ENCODE measurements at regions not wholly inside any gene's neighbourhood (a gene's known extent, or its start where the extent isn't known, plus 50 kb on each side); places are given as distances from the start of the nearest gene placed in this dataset.
"Not testable (repeated sequence)": the region's sequence is repeated elsewhere in the genome, so short reads cannot be mapped to it uniquely, and the experiment has no call there.

DNA sequence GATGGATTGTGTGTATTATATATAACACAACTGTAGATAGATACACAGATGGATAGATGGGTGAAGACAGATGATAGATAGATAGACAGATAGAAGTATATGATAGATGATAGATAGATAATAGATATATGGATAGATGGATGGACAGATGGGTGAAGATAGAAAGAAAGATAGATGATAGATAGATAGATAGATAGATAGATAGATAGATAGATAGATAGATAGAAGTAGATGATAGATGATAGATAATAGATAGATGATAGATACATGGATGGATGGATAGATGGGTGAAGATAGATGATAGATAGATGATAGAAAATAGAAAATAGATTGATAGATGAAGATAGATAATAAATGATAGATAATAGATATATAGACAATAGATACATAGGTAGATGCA, 83.3 kb downstream of the FOXF2 start:
- no peak for DNase-seq (ENCODE audit: low read depth)
- no peak for TF ChIP-seq MYC (IDR thresholded peaks at IDR 0.05; ENCODE audit: low read depth, low read length)
- H3K4me3 ChIP-seq (ENCODE audit: low read depth, low read length): no peak overlapping the region

GRCh38 chr6:1473166-1473565, 83.8 kb downstream of the FOXF2 start:
- TF ChIP-seq MYC (IDR thresholded peaks at IDR 0.05; ENCODE audit: low read depth, low read length): no peak
- TF ChIP-seq POLR2A (IDR thresholded peaks at IDR 0.05; ENCODE audit: extremely low read depth, insufficient read length): no peak
- H3K4me3 ChIP-seq (ENCODE audit: low read depth, low read length): no peak overlapping the region
- no peak for DNase-seq (ENCODE audit: low read depth)

GRCh38 chr6:1473598-1473997, 84.2 kb downstream of the FOXF2 start:
- no peak overlapping the region for H3K4me3 ChIP-seq (ENCODE audit: low read depth, low read length)
- DNase-seq (ENCODE audit: low read depth): no peak
- no peak for TF ChIP-seq POLR2A (IDR thresholded peaks at IDR 0.05; ENCODE audit: extremely low read depth, insufficient read length)
- TF ChIP-seq MYC (IDR thresholded peaks at IDR 0.05; ENCODE audit: low read depth, low read length): no peak
- no peak for TF ChIP-seq MAX (IDR thresholded peaks at IDR 0.05; ENCODE audit: low read depth, low read length)
- TF ChIP-seq, protein P1, sequence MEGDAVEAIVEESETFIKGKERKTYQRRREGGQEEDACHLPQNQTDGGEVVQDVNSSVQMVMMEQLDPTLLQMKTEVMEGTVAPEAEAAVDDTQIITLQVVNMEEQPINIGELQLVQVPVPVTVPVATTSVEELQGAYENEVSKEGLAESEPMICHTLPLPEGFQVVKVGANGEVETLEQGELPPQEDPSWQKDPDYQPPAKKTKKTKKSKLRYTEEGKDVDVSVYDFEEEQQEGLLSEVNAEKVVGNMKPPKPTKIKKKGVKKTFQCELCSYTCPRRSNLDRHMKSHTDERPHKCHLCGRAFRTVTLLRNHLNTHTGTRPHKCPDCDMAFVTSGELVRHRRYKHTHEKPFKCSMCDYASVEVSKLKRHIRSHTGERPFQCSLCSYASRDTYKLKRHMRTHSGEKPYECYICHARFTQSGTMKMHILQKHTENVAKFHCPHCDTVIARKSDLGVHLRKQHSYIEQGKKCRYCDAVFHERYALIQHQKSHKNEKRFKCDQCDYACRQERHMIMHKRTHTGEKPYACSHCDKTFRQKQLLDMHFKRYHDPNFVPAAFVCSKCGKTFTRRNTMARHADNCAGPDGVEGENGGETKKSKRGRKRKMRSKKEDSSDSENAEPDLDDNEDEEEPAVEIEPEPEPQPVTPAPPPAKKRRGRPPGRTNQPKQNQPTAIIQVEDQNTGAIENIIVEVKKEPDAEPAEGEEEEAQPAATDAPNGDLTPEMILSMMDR (IDR thresholded peaks at IDR 0.05; ENCODE audit: low read depth, low read length): no peak

DNA sequence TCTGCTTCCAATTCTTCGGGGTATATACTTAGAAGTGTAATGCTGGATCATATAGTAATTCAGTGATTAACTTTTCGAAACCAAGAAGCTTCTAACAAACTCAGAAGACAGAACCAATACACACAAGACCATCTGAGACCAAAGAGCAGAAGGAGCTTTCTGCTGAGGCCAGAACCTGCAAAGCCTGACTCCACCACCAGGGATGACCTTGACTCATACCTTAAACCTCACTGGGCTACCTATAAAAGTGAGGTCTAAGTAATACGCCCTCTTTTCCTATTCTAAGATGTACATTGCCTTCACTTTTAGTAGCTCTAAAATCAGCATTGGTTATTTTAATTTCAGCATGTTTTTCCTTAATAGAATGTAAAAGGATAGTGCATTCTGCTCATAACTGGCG, 84.8 kb downstream of the FOXF2 start:
- H3K4me3 ChIP-seq (ENCODE audit: low read depth, low read length): no peak overlapping the region
- DNase-seq (ENCODE audit: low read depth): no peak
- no peak for TF ChIP-seq MAX (IDR thresholded peaks at IDR 0.05; ENCODE audit: low read depth, low read length)
- TF ChIP-seq POLR2A (IDR thresholded peaks at IDR 0.05; ENCODE audit: extremely low read depth, insufficient read length): no peak
- TF ChIP-seq MYC (IDR thresholded peaks at IDR 0.05; ENCODE audit: low read depth, low read length): no peak
- TF ChIP-seq, protein P1 (IDR thresholded peaks at IDR 0.05; ENCODE audit: low read depth, low read length): no peak

DNA sequence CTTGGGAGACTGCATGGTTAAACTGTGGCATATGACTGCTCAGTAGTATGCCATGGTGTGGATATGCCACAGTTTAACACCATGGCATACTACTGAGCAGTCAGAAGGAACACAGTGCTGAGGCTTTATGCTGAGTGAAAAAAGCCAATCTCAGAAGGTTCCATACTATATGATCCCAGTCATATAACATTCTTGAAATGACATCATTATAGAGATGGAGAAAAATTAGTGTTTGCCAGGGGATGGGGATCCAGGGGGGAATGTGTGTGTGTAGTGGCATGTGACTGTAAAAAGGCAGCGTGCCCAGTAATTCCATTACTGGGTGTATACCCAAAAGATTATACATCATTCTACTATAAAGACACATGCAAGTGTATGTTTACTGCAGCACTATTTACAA, 85.8 kb downstream of the FOXF2 start:
- TF ChIP-seq POLR2A (IDR thresholded peaks at IDR 0.05; ENCODE audit: extremely low read depth, insufficient read length) (no peak), MYC (IDR thresholded peaks at IDR 0.05; ENCODE audit: low read depth, low read length) (no peak), MAX (IDR thresholded peaks at IDR 0.05; ENCODE audit: low read depth, low read length) (no peak)
- TF ChIP-seq, protein P1 (IDR thresholded peaks at IDR 0.05; ENCODE audit: low read depth, low read length): no peak
- no peak overlapping the region for H3K4me3 ChIP-seq (ENCODE audit: low read depth, low read length)
- DNase-seq (ENCODE audit: low read depth): no peak

- H3K4me3 ChIP-seq (ENCODE audit: low read depth, low read length): no peak overlapping the region
- TF ChIP-seq MAX (IDR thresholded peaks at IDR 0.05; ENCODE audit: low read depth, low read length) (no peak), MYC (IDR thresholded peaks at IDR 0.05; ENCODE audit: low read depth, low read length) (no peak), POLR2A (IDR thresholded peaks at IDR 0.05; ENCODE audit: extremely low read depth, insufficient read length) (no peak)
- TF ChIP-seq, protein P1 (IDR thresholded peaks at IDR 0.05; ENCODE audit: low read depth, low read length): no peak
- no peak for DNase-seq (ENCODE audit: low read depth)
These were observed 88.2 kb downstream of the FOXF2 start for GRCh38 chr6:1477432-1478090.

DNA sequence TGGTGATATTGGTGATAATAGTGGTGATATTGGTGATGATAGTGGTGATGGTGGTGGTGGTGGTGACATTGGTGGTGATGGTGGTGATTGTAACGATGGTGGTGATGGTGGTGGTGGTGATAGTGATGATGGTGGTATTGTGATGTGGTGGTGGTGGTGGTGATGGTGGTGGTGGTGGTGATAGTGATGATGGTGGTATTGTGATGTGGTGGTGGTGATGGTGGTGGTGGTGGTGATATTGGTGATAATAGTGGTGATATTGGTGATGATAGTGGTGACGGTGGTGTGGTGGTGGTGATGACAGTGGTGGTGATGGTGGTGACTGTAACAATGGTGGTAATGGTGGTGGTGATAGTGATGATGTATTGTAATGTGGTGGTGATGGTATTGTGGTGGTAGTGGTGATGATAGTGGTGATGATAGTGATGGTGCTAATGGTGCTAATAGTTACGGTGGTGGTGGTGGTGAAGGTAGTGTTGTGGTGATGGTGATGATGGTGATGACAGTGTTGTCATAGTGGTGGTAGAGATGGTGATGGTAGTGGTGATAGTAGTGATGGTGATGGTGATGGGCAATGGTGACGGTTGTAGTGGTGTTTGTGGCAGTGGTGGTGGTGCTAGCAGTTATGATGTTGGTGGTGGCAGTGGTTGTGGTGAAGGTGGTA, 88.9 kb downstream of the FOXF2 start:
- DNase-seq (ENCODE audit: low read depth); H3K4me3 ChIP-seq (ENCODE audit: low read depth, low read length): not testable (repeated sequence)

Data from NB4 (cell line).